Stimulated activated CD8-positive, alpha-beta memory T cell treated with anti-CD3 and anti-CD28 coated beads, Interleukin-4, amount 100 ng/mL, for 24 hours (primary cell): ENCODE measurements at regions not wholly inside any gene's neighbourhood (a gene's known extent, or its start where the extent isn't known, plus 50 kb on each side); places are given as distances from the start of the nearest gene placed in this dataset.

Experiments used
- DNase-seq: peaks from one replicate; pipeline ENCODE4 v3.0.0-alpha.2; 2020; ENCODE audit warnings: low read depth

GRCh38 chr9:20042128-20042711 lies 253.4 kb upstream of the SLC24A2 start:
- no peak for DNase-seq

GRCh38 chr9:20041697-20042081 lies 252.9 kb upstream of the SLC24A2 start:
- no peak for DNase-seq

GRCh38 chr9:20040991-20041696 lies 252.3 kb upstream of the SLC24A2 start:
- DNase-seq: no peak

- no peak for DNase-seq
These were observed 248.9 kb upstream of the SLC24A2 start for GRCh38 chr9:20037699-20038098.

GRCh38 chr9:20033511-20033910 lies 244.7 kb upstream of the SLC24A2 start:
- DNase-seq: no peak

- DNase-seq: no peak
These were observed 243.7 kb upstream of the SLC24A2 start for GRCh38 chr9:20032413-20033006.

GRCh38 chr9:20031836-20032235 lies 243.0 kb upstream of the SLC24A2 start:
- DNase-seq: no peak

GRCh38 chr9:20030671-20031070 lies 241.8 kb upstream of the SLC24A2 start:
- DNase-seq: no peak

GRCh38 chr9:20030221-20030620 lies 241.4 kb upstream of the SLC24A2 start:
- DNase-seq: no peak

GRCh38 chr9:20028849-20029231 lies 240.0 kb upstream of the SLC24A2 start:
- DNase-seq: no peak

- no peak for DNase-seq
These were observed 239.5 kb upstream of the SLC24A2 start for GRCh38 chr9:20028192-20028848.

GRCh38 chr9:20023961-20024571 lies 235.2 kb upstream of the SLC24A2 start:
- no peak for DNase-seq

GRCh38 chr9:20023210-20023905 lies 234.5 kb upstream of the SLC24A2 start:
- no peak for DNase-seq

- DNase-seq: no peak
These were observed 233.6 kb upstream of the SLC24A2 start for GRCh38 chr9:20022410-20022809.

- DNase-seq: no peak
These were observed 227.8 kb upstream of the SLC24A2 start for GRCh38 chr9:20016611-20017010.

GRCh38 chr9:20015427-20015931 lies 226.6 kb upstream of the SLC24A2 start:
- no peak for DNase-seq

- no peak for DNase-seq
These were observed 225.3 kb upstream of the SLC24A2 start for GRCh38 chr9:20014168-20014567.

GRCh38 chr9:20012232-20012631 lies 223.4 kb upstream of the SLC24A2 start:
- no peak for DNase-seq

GRCh38 chr9:20009606-20010005 lies 220.8 kb upstream of the SLC24A2 start:
- DNase-seq: no peak

GRCh38 chr9:20002011-20002410 lies 213.2 kb upstream of the SLC24A2 start:
- no peak for DNase-seq

GRCh38 chr9:20001058-20001457 lies 212.2 kb upstream of the SLC24A2 start:
- no peak for DNase-seq
